ENCODE measurements at regions not wholly inside any gene's neighbourhood (a gene's known extent, or its start where the extent isn't known, plus 50 kb on each side); places are given as distances from the start of the nearest gene placed in this dataset.
"Not testable (repeated sequence)": the region's sequence is repeated elsewhere in the genome, so short reads cannot be mapped to it uniquely, and the experiment has no call there.

GRCh38 chr11:22082788-22083187 is 110.1 kb upstream of the ANO5 start:
- DNase-seq (ENCODE audit: extremely low read depth, low read depth): no peak
- TF ChIP-seq CTCF (IDR thresholded peaks at IDR 0.05; ENCODE audit: low read depth, low read length): no peak

- TF ChIP-seq CTCF (IDR thresholded peaks at IDR 0.05; ENCODE audit: low read depth, low read length): no peak
- DNase-seq (ENCODE audit: extremely low read depth, low read depth): no peak
Measured at GRCh38 chr11:22084056-22084455, 108.8 kb upstream of the ANO5 start.

GRCh38 chr11:22084564-22084963 is 108.3 kb upstream of the ANO5 start:
- no peak for TF ChIP-seq CTCF (IDR thresholded peaks at IDR 0.05; ENCODE audit: low read depth, low read length)
- no peak for DNase-seq (ENCODE audit: extremely low read depth, low read depth)

- TF ChIP-seq CTCF (IDR thresholded peaks at IDR 0.05; ENCODE audit: low read depth, low read length): no peak
- DNase-seq (ENCODE audit: extremely low read depth, low read depth): no peak
Measured at GRCh38 chr11:22089609-22090008, 103.3 kb upstream of the ANO5 start.

GRCh38 chr11:22106566-22106965 is 86.3 kb upstream of the ANO5 start:
- DNase-seq (ENCODE audit: extremely low read depth, low read depth): no peak
- no peak for TF ChIP-seq CTCF (IDR thresholded peaks at IDR 0.05; ENCODE audit: low read depth, low read length)

GRCh38 chr11:22115470-22116029 is 77.3 kb upstream of the ANO5 start:
- TF ChIP-seq CTCF (IDR thresholded peaks at IDR 0.05; ENCODE audit: low read depth, low read length): no peak

GRCh38 chr11:22127981-22128380 is 64.9 kb upstream of the ANO5 start:
- not testable (repeated sequence) for DNase-seq (ENCODE audit: extremely low read depth, low read depth)

More at GRCh38 chr11:22115470-22116029, 77.3 kb upstream of the ANO5 start:
- no peak for DNase-seq (ENCODE audit: extremely low read depth, low read depth)

GRCh38 chr11:22130462-22131053 is 62.3 kb upstream of the ANO5 start:
- DNase-seq (ENCODE audit: extremely low read depth, low read depth): no peak
- peak; percentile 23 for TF ChIP-seq CTCF (IDR thresholded peaks at IDR 0.05; ENCODE audit: low read depth, low read length)

Measured in AG09319 (cell line).